Loucy (cell line): ENCODE measurements at regions not wholly inside any gene's neighbourhood (a gene's known extent, or its start where the extent isn't known, plus 50 kb on each side); places are given as distances from the start of the nearest gene placed in this dataset.

ENCODE experiments used
- H2AFZ ChIP-seq: fragments of 200-600 bp; sonication (generic); 2 replicates; pipeline ENCODE4 v1.6.0; 2016; ENCODE audit warnings: antibody characterized with exemption, mild to moderate bottlenecking, low read length, moderate library complexity
- H3F3A ChIP-seq: fragments of 200-600 bp; 2 replicates; pipeline ENCODE4 v1.6.0; 2016; ENCODE audit warnings: antibody characterized with exemption, low read depth, mild to moderate bottlenecking
- H3K27me3 ChIP-seq: fragments of 200-600 bp; sonication (generic); 2 replicates; pipeline ENCODE4 v1.6.1; 2014; ENCODE audit warnings: low read length, mild to moderate bottlenecking; ENCODE audit not compliant: insufficient read depth, poor library complexity, severe bottlenecking
- H3K36me3 ChIP-seq: fragments of 200-600 bp; sonication (generic); 2 replicates; pipeline ENCODE4 v1.6.1; 2016; ENCODE audit warnings: low read length; ENCODE audit not compliant: insufficient read depth
- H3K4me1 ChIP-seq: fragments of 200-600 bp; sonication (generic); 2 replicates; pipeline ENCODE4 v1.5.1; 2014; ENCODE audit warnings: low read length, mild to moderate bottlenecking; ENCODE audit not compliant: insufficient read depth, poor library complexity, severe bottlenecking
- H3K4me2 ChIP-seq: fragments of 200-600 bp; sonication (generic); 2 replicates; pipeline ENCODE4 v1.6.0; 2014; ENCODE audit warnings: antibody characterized with exemption, low read length, low read depth, mild to moderate bottlenecking; ENCODE audit not compliant: poor library complexity, severe bottlenecking
- H3K4me3 ChIP-seq: fragments of 200-600 bp; sonication (generic); 2 replicates; pipeline ENCODE4 v1.5.1; 2014; ENCODE audit warnings: low read length, mild to moderate bottlenecking, mixed read lengths; ENCODE audit not compliant: poor library complexity, severe bottlenecking
- H3K79me2 ChIP-seq: fragments of 200-600 bp; sonication (generic); 2 replicates; pipeline ENCODE4 v1.6.1; 2014; ENCODE audit warnings: low read length; ENCODE audit not compliant: insufficient read depth
- H3K9ac ChIP-seq: fragments of 200-600 bp; sonication (generic); 2 replicates; pipeline ENCODE4 v1.6.0; 2014; ENCODE audit warnings: mild to moderate bottlenecking, low read depth, low read length, moderate library complexity; ENCODE audit not compliant: poor library complexity, severe bottlenecking
- H3K9me2 ChIP-seq: fragments of 200-600 bp; sonication (generic); replicated peaks from 2 replicates; pipeline ENCODE4 v1.6.1; 2016; ENCODE audit warnings: low read depth, low read length, mixed read lengths
- H3K9me3 ChIP-seq: fragments of 200-600 bp; sonication (generic); 2 replicates; pipeline ENCODE4 v1.6.1; 2014; ENCODE audit warnings: mild to moderate bottlenecking, antibody characterized with exemption, low read length, low read depth; ENCODE audit not compliant: insufficient read depth
- H4K20me1 ChIP-seq: fragments of 200-600 bp; sonication (generic); 2 replicates; pipeline ENCODE4 v1.6.0; 2014; ENCODE audit warnings: antibody characterized with exemption, low read length, mild to moderate bottlenecking; ENCODE audit not compliant: insufficient read depth, poor library complexity, severe bottlenecking
- EZH2phosphoT487 ChIP-seq: fragments of 200-600 bp; IDR thresholded peaks from 2 replicates; pipeline ENCODE4 v1.6.1; 2018; ENCODE audit warnings: antibody characterized with exemption, mild to moderate bottlenecking, moderate library complexity, borderline replicate concordance
- TF ChIP-seq, protein P1 (sequence below): fragments of 200-600 bp; sonication (generic); conservative IDR thresholded peaks from 2 replicates; pipeline ENCODE4 v1.5.1; 2014; ENCODE audit warnings: mild to moderate bottlenecking, antibody characterized with exemption, low read length

DNA sequence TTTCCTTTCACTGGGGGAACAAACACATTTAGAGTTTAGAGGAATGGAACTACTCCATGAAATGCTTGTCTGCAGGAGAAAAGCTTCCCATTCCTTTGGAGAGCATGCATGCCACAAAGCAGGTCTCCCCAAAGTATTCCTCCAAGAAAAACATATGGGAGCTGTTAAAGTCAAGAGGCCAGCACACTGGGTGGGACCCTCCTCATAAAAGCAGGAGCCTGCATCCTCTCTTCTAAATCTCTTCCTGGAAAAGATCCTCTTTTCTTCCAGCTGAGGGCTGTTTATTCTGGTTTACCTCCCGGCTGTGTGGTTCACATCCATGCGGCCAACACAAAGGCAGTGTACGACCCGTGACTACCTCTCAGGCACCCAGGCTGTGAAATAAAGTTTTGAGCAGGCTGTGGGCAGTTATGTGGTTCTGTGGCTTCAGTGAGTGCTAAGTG lies 103.4 kb downstream of the TENT5C start:
- no peak overlapping the region for H3K4me3 ChIP-seq
- H3K79me2 ChIP-seq: no peaks in the 10 kb centered on the region
- no peaks in the 10 kb centered on the region for H3K27me3 ChIP-seq
- H3K9ac ChIP-seq: no peak overlapping the region
- H3K4me1 ChIP-seq: no peaks in the 10 kb centered on the region
- H4K20me1 ChIP-seq: no peaks in the 10 kb centered on the region
- no peaks in the 10 kb centered on the region for H3K9me2 ChIP-seq
- no peak overlapping the region for H2AFZ ChIP-seq
- no peaks in the 10 kb centered on the region for H3F3A ChIP-seq
- no peaks in the 10 kb centered on the region for H3K9me3 ChIP-seq
- H3K4me2 ChIP-seq: no peak overlapping the region
- H3K36me3 ChIP-seq: no peaks in the 10 kb centered on the region
- TF ChIP-seq, protein P1, sequence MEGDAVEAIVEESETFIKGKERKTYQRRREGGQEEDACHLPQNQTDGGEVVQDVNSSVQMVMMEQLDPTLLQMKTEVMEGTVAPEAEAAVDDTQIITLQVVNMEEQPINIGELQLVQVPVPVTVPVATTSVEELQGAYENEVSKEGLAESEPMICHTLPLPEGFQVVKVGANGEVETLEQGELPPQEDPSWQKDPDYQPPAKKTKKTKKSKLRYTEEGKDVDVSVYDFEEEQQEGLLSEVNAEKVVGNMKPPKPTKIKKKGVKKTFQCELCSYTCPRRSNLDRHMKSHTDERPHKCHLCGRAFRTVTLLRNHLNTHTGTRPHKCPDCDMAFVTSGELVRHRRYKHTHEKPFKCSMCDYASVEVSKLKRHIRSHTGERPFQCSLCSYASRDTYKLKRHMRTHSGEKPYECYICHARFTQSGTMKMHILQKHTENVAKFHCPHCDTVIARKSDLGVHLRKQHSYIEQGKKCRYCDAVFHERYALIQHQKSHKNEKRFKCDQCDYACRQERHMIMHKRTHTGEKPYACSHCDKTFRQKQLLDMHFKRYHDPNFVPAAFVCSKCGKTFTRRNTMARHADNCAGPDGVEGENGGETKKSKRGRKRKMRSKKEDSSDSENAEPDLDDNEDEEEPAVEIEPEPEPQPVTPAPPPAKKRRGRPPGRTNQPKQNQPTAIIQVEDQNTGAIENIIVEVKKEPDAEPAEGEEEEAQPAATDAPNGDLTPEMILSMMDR: no peak
- no peak for TF ChIP-seq EZH2phosphoT487

DNA sequence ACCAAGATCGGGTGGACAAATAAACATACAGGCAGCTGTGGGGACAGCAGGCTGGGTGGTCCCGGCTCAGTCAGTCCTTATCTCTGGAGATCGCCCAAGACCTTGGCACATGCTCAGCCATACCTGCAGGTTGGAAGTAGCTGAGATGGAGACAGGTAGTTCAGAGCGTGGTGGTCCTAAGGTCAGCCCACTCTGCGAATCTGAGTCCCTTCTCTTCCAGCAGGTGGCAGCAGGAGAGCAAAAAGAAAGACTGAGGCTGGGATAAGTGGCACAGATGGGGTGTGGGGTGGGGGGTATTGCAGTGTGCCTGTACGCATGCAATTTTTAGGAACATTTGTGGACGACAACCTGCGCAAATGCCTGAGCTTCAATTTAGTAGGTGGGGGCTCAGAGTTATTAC lies 104.9 kb downstream of the TENT5C start:
- Histone ChIP-seq H3K79me2 (no peaks in the 10 kb centered on the region), H4K20me1 (no peaks in the 10 kb centered on the region), H3K9me2 (no peaks in the 10 kb centered on the region), H3K9ac (no peak overlapping the region), H3K4me1 (no peaks in the 10 kb centered on the region), H3K36me3 (no peaks in the 10 kb centered on the region), H3K27me3 (no peaks in the 10 kb centered on the region), H3K4me3 (no peak overlapping the region), H3F3A (no peaks in the 10 kb centered on the region), H2AFZ (no peak overlapping the region), H3K4me2 (no peak overlapping the region), H3K9me3 (no peaks in the 10 kb centered on the region)
- TF ChIP-seq, protein P1: peak; percentile 74
- no peak for TF ChIP-seq EZH2phosphoT487

DNA sequence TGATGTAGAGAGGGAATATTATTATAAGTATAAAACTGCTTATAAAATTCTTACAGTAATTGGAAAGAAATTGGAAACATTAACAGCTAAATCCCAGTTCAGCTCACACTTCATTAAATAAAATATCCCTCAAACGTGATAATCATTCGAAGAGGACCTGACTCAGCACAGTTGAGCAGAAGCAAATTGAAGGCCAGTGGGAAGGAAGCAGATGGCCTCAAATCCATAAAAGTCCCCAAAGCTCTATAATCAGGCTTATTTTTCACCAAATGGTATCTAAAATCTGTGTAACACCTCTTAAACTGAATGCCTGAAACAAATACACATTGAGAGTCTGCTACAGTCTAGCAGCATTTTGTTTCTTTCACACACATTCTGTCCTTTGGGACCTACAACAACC lies 106.8 kb downstream of the TENT5C start:
- no peak overlapping the region for H3K9ac ChIP-seq
- no peaks in the 10 kb centered on the region for H3F3A ChIP-seq
- H3K4me2 ChIP-seq: no peak overlapping the region
- no peaks in the 10 kb centered on the region for H4K20me1 ChIP-seq
- H3K4me3 ChIP-seq: no peak overlapping the region
- no peaks in the 10 kb centered on the region for H3K27me3 ChIP-seq
- no peak overlapping the region for H2AFZ ChIP-seq
- no peaks in the 10 kb centered on the region for H3K36me3 ChIP-seq
- TF ChIP-seq EZH2phosphoT487: no peak
- TF ChIP-seq, protein P1: no peak
- no peaks in the 10 kb centered on the region; the same call in 1 of the 2 replicates for H3K9me3 ChIP-seq
- H3K4me1 ChIP-seq: no peaks in the 10 kb centered on the region
- H3K9me2 ChIP-seq: no peaks in the 10 kb centered on the region
- no peaks in the 10 kb centered on the region for H3K79me2 ChIP-seq
